Erythroblast (primary cell): ENCODE measurements at regions not wholly inside any gene's neighbourhood (a gene's known extent, or its start where the extent isn't known, plus 50 kb on each side); places are given as distances from the start of the nearest gene placed in this dataset.
"Not testable (repeated sequence)": the region's sequence is repeated elsewhere in the genome, so short reads cannot be mapped to it uniquely, and the experiment has no call there.

Experiments
- GATA1 ChIP-seq: IDR thresholded peaks from 2 replicates; pipeline ENCODE4 v1.6.1; 2011; ENCODE audit warnings: low read depth, mild to moderate bottlenecking, control low read depth, low read length, moderate library complexity
- POLR2A ChIP-seq: IDR thresholded peaks from 2 replicates; pipeline ENCODE4 v1.6.1; 2011; ENCODE audit warnings: mild to moderate bottlenecking, low read length

GRCh38 chr3:75312469-75312868, 351.7 kb upstream of the FRG2C start:
- not testable (repeated sequence) for TF ChIP-seq POLR2A, GATA1
